ENCODE measurements at regions not wholly inside any gene's neighbourhood (a gene's known extent, or its start where the extent isn't known, plus 50 kb on each side); places are given as distances from the start of the nearest gene placed in this dataset.
A peak's percentile ranks its signal among the peaks of the same experiment; 100 is the strongest.

- Mint-ChIP-seq H3K36me3 (no peaks in the 10 kb centered on the region), H3K4me1 (no peaks in the 10 kb centered on the region), H3K9me3 (peaks cover 0 to 4% (median 0%) of the 10 kb centered on the region in 8 donors), H3K27me3 (peaks cover 1 to 6% of the 10 kb centered on the region in 2 donors), H3K27ac (no peak overlapping the region), H3K4me3 (no peak overlapping the region)
- Histone ChIP-seq H3K4me1 (ENCODE audit: insufficient read depth, low read length) (no peaks in the 10 kb centered on the region), H3K9me3 (ENCODE audit: control insufficient read depth in 1 of 2, low read length in 2 of 2) (no peaks in the 10 kb centered on the region), H3K27ac (ENCODE audit: low read depth, low read length) (no peak overlapping the region), H3K27me3 (ENCODE audit: insufficient read depth, low read length) (no peaks in the 10 kb centered on the region), H3K36me3 (ENCODE audit: insufficient read depth, low read length) (no peaks in the 10 kb centered on the region), H3K4me3 (ENCODE audit: low read length in 2 of 2) (no peak overlapping the region)
- ChIA-PET CTCF (ENCODE audit: partially characterized antibody) (interaction anchor here (0.8 kb wide), 1 partner anchor 8 kb away, joined by 4 read pairs; no protein-coding TSS in a partner anchor), POLR2A (ENCODE audit: partially characterized antibody) (no interaction called here)
- DNase-seq: no peak
- intact Hi-C loops (cut with micrococcal nuclease): no loop called here
Measured at GRCh38 chr2:191530618-191531017, 147.3 kb upstream of the NABP1 start.

DNA sequence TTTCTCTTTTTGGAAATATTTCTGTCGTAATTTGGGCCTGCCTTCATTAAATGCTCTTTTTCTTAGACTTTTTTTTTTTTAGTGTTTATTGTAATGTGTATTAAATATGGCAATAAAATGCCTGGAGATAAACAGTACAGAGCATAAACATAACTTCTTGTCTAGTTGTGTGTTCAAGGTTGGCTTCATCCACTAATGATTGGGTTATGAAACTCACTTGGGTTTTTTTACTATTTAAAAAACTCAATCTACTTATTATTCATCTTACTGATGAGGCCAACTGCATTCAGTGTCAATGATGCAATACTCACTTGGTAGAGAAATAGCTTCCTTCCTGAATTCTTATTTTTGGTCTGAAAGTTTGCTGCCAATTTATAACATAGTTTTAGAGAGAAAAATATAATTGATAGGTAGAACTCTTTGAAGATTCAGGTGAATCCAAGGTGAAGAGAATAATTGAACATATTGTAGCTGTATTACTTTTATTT, 144.2 kb upstream of the NABP1 start:
- Histone ChIP-seq H3K27ac (ENCODE audit: low read depth, low read length) (no peak overlapping the region), H3K9me3 (ENCODE audit: control insufficient read depth in 1 of 2, low read length in 2 of 2) (no peaks in the 10 kb centered on the region), H3K36me3 (ENCODE audit: insufficient read depth, low read length) (no peaks in the 10 kb centered on the region), H3K4me1 (ENCODE audit: insufficient read depth, low read length) (no peaks in the 10 kb centered on the region), H3K4me3 (ENCODE audit: low read length in 2 of 2) (no peak overlapping the region), H3K27me3 (ENCODE audit: insufficient read depth, low read length) (no peaks in the 10 kb centered on the region)
- Mint-ChIP-seq H3K27ac (no peak overlapping the region), H3K36me3 (no peaks in the 10 kb centered on the region), H3K9me3 (peaks cover 0 to 4% (median 0%) of the 10 kb centered on the region in 8 donors), H3K4me3 (no peak overlapping the region), H3K27me3 (peaks cover 1 to 6% of the 10 kb centered on the region in 2 donors), H3K4me1 (no peaks in the 10 kb centered on the region)
- intact Hi-C loops (cut with micrococcal nuclease): no loop called here
- ChIA-PET CTCF (ENCODE audit: partially characterized antibody) (no interaction called here), POLR2A (ENCODE audit: partially characterized antibody) (no interaction called here)
- DNase-seq: no peak

- no peak for DNase-seq
- Histone ChIP-seq H3K4me1 (ENCODE audit: insufficient read depth, low read length) (no peaks in the 10 kb centered on the region), H3K4me3 (ENCODE audit: low read length in 2 of 2) (no peak overlapping the region), H3K27me3 (ENCODE audit: insufficient read depth, low read length) (no peaks in the 10 kb centered on the region), H3K36me3 (ENCODE audit: insufficient read depth, low read length) (no peaks in the 10 kb centered on the region), H3K9me3 (ENCODE audit: control insufficient read depth in 1 of 2, low read length in 2 of 2) (no peaks in the 10 kb centered on the region), H3K27ac (ENCODE audit: low read depth, low read length) (no peak overlapping the region)
- H3K9me3 Mint-ChIP-seq: no peaks in the 10 kb centered on the region
- H3K27ac Mint-ChIP-seq: no peak overlapping the region
- peaks cover 2% of the 10 kb centered on the region in 2 donors for H3K27me3 Mint-ChIP-seq
- ChIA-PET POLR2A (ENCODE audit: partially characterized antibody) (no interaction called here), CTCF (ENCODE audit: partially characterized antibody) (no interaction called here)
- no peaks in the 10 kb centered on the region for H3K4me1 Mint-ChIP-seq
- H3K4me3 Mint-ChIP-seq: no peak overlapping the region
- intact Hi-C loops (cut with micrococcal nuclease): no loop called here
- H3K36me3 Mint-ChIP-seq: no peaks in the 10 kb centered on the region
Measured at GRCh38 chr2:191537921-191538320, 140.0 kb upstream of the NABP1 start.

DNA sequence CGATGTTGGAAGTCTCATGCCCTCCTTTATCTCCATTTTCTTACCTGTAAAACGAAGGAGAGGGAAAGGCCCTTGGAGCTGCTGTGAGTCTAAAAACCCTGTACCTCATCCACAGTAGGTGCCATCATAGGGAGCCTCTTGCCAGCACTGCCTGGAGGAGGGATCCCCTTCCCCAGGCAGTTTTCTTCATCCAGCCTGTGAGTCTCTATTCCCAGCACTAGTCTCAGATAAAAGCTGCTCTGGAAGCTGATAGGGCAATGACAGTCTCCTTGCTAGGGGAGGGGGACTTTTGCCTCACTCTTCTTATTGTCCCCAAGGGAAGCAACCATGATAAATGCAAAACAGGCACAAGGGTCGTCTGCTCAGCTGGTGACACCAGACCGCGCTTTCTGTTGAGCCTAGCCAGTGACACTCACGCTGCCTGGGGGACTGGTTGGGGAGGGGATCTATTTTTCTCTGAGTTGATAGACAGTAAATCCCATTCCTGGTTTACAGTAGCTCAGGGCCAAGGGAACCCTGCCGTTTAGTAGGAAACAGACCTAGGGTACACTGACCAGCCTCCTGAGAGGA, 139.5 kb upstream of the NABP1 start:
- no peak overlapping the region for H3K4me3 ChIP-seq (ENCODE audit: low read length in 2 of 2)
- Mint-ChIP-seq H3K4me3 (no peak overlapping the region), H3K4me1 (no peaks in the 10 kb centered on the region), H3K36me3 (no peaks in the 10 kb centered on the region), H3K27me3 (peaks cover 2% of the 10 kb centered on the region in 2 donors), H3K9me3 (no peaks in the 10 kb centered on the region), H3K27ac (no peak overlapping the region)
- DNase-seq: no peak
- H3K36me3 ChIP-seq (ENCODE audit: insufficient read depth, low read length): no peaks in the 10 kb centered on the region
- CTCF ChIA-PET (ENCODE audit: partially characterized antibody): interaction anchor here (0.5 to 3.0 kb wide), 13 partner anchors 8 to 624 kb away, joined by 3 to 28 read pairs (median 5); no protein-coding TSS in a partner anchor
- H3K27me3 ChIP-seq (ENCODE audit: insufficient read depth, low read length): no peaks in the 10 kb centered on the region
- no peaks in the 10 kb centered on the region for H3K9me3 ChIP-seq (ENCODE audit: control insufficient read depth in 1 of 2, low read length in 2 of 2)
- no peaks in the 10 kb centered on the region for H3K4me1 ChIP-seq (ENCODE audit: insufficient read depth, low read length)
- POLR2A ChIA-PET (ENCODE audit: partially characterized antibody): no interaction called here
- H3K27ac ChIP-seq (ENCODE audit: low read depth, low read length): no peak overlapping the region
- intact Hi-C loops (cut with micrococcal nuclease): no loop called here

DNA sequence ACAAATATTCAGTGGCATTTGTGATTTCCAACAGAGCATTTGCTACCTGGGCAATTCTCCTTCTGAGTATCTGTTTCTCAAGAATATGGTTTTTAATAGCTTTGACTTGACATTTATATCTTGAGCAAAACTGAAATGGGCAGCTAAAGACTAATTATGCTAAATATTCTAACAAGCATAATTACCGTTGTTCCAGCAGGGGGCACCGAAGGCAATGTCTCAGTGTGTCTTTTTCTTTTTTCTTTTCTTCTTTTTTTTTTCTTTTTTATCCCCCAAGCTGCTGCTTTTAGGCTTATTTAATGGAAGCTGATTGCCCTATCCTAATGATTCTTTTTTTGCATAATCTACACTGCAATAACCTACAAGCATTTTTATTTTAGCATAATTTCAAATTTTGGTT, 138.9 kb upstream of the NABP1 start:
- ChIA-PET POLR2A (ENCODE audit: partially characterized antibody) (no interaction called here), CTCF (ENCODE audit: partially characterized antibody) (interaction anchor here (0.5 to 3.0 kb wide), 17 partner anchors 9 to 1981 kb away, joined by 3 to 28 read pairs (median 4); no protein-coding TSS in a partner anchor)
- peak in 3 of 5 donors; percentile 10 to 37 (median 16) for DNase-seq
- H3K27me3 ChIP-seq (ENCODE audit: insufficient read depth, low read length): no peaks in the 10 kb centered on the region
- intact Hi-C loops (cut with micrococcal nuclease): no loop called here
- H3K4me1 ChIP-seq (ENCODE audit: insufficient read depth, low read length): no peaks in the 10 kb centered on the region
- no peaks in the 10 kb centered on the region for H3K36me3 Mint-ChIP-seq
- H3K4me3 Mint-ChIP-seq: peak overlapping the region in 1 of 8 donors; percentile 49
- H3K36me3 ChIP-seq (ENCODE audit: insufficient read depth, low read length): no peaks in the 10 kb centered on the region
- no peak overlapping the region for H3K4me3 ChIP-seq (ENCODE audit: low read length in 2 of 2)
- H3K4me1 Mint-ChIP-seq: no peaks in the 10 kb centered on the region
- H3K9me3 Mint-ChIP-seq: no peaks in the 10 kb centered on the region
- no peaks in the 10 kb centered on the region for H3K9me3 ChIP-seq (ENCODE audit: control insufficient read depth in 1 of 2, low read length in 2 of 2)
- no peak overlapping the region for H3K27ac ChIP-seq (ENCODE audit: low read depth, low read length)
- no peak overlapping the region for H3K27ac Mint-ChIP-seq
- H3K27me3 Mint-ChIP-seq: peaks cover 2% of the 10 kb centered on the region in 2 donors

- H3K9me3 Mint-ChIP-seq: peaks cover 0 to 6% (median under 1%) of the 10 kb centered on the region in 8 donors
- H3K27ac Mint-ChIP-seq: no peak overlapping the region
- no peak overlapping the region for H3K4me3 Mint-ChIP-seq
- Histone ChIP-seq H3K4me1 (ENCODE audit: insufficient read depth, low read length) (no peaks in the 10 kb centered on the region), H3K27ac (ENCODE audit: low read depth, low read length) (no peak overlapping the region), H3K27me3 (ENCODE audit: insufficient read depth, low read length) (no peaks in the 10 kb centered on the region), H3K4me3 (ENCODE audit: low read length in 2 of 2) (no peak overlapping the region), H3K36me3 (ENCODE audit: insufficient read depth, low read length) (no peaks in the 10 kb centered on the region), H3K9me3 (ENCODE audit: control insufficient read depth in 1 of 2, low read length in 2 of 2) (no peaks in the 10 kb centered on the region)
- ChIA-PET POLR2A (ENCODE audit: partially characterized antibody) (no interaction called here), CTCF (ENCODE audit: partially characterized antibody) (interaction anchor here (0.7 to 7.3 kb wide), 4 partner anchors 14 to 622 kb away, joined by 3 to 44 read pairs (median 16); no protein-coding TSS in a partner anchor)
- peaks cover 1 to 2% of the 10 kb centered on the region in 2 donors for H3K27me3 Mint-ChIP-seq
- intact Hi-C loops (cut with micrococcal nuclease): no loop called here
- H3K4me1 Mint-ChIP-seq: no peaks in the 10 kb centered on the region
- no peak for DNase-seq
- peaks cover 0 to 8% of the 10 kb centered on the region in 2 donors for H3K36me3 Mint-ChIP-seq
Measured at GRCh38 chr2:191540681-191541080, 137.3 kb upstream of the NABP1 start.

- Mint-ChIP-seq H3K36me3 (peaks cover 0 to 8% of the 10 kb centered on the region in 2 donors), H3K9me3 (peaks cover 0 to 12% (median under 1%) of the 10 kb centered on the region in 8 donors), H3K4me1 (no peaks in the 10 kb centered on the region), H3K4me3 (no peak overlapping the region), H3K27ac (no peak overlapping the region), H3K27me3 (peaks cover 3 to 4% of the 10 kb centered on the region in 2 donors)
- no peak overlapping the region for H3K4me3 ChIP-seq (ENCODE audit: low read length in 2 of 2)
- no peaks in the 10 kb centered on the region for H3K27me3 ChIP-seq (ENCODE audit: insufficient read depth, low read length)
- no peaks in the 10 kb centered on the region for H3K4me1 ChIP-seq (ENCODE audit: insufficient read depth, low read length)
- H3K36me3 ChIP-seq (ENCODE audit: insufficient read depth, low read length): no peaks in the 10 kb centered on the region
- H3K9me3 ChIP-seq (ENCODE audit: control insufficient read depth in 1 of 2, low read length in 2 of 2): no peaks in the 10 kb centered on the region
- H3K27ac ChIP-seq (ENCODE audit: low read depth, low read length): no peak overlapping the region
- no peak for DNase-seq
- intact Hi-C loops (cut with micrococcal nuclease): no loop called here
- POLR2A ChIA-PET (ENCODE audit: partially characterized antibody): no interaction called here
- CTCF ChIA-PET (ENCODE audit: partially characterized antibody): interaction anchor here (0.6 to 7.3 kb wide), 4 partner anchors 11 to 619 kb away, joined by 3 to 44 read pairs (median 10); no protein-coding TSS in a partner anchor
Measured at GRCh38 chr2:191543708-191544107, 134.2 kb upstream of the NABP1 start.

Measured in CD4-positive, alpha-beta memory T cell (primary cell).